ENCODE measurements at regions not wholly inside any gene's neighbourhood (a gene's known extent, or its start where the extent isn't known, plus 50 kb on each side); places are given as distances from the start of the nearest gene placed in this dataset.

- TF ChIP-seq POLR2A (IDR thresholded peaks at IDR 0.05; ENCODE audit: low read length), result no peak
- TF ChIP-seq GATA1 (IDR thresholded peaks at IDR 0.05; ENCODE audit: low read depth, low read length), result no peak
Observed at GRCh38 chr4:33532821-33533220, 2711.5 kb downstream of the ARAP2 start.
